ENCODE measurements at regions not wholly inside any gene's neighbourhood (a gene's known extent, or its start where the extent isn't known, plus 50 kb on each side); places are given as distances from the start of the nearest gene placed in this dataset.
"Not testable (repeated sequence)": the region's sequence is repeated elsewhere in the genome, so short reads cannot be mapped to it uniquely, and the experiment has no call there.

GRCh38 chr6:20021795-20022194, 184.6 kb downstream of the ID4 start:
- no peak overlapping the region for H3K4me3 Mint-ChIP-seq
- H3K36me3 Mint-ChIP-seq = no peaks in the 10 kb centered on the region
- peaks cover 24 to 25% of the 10 kb centered on the region in 2 donors for H3K4me1 Mint-ChIP-seq (ENCODE audit: low read depth in 2 of 2)
- no peaks in the 10 kb centered on the region for H3K9me3 Mint-ChIP-seq
- H3K27ac Mint-ChIP-seq = no peak overlapping the region
- no peak for DNase-seq (ENCODE audit: low spot score)
- H3K27me3 Mint-ChIP-seq = peaks cover 0 to 17% of the 10 kb centered on the region in 2 donors
- ATAC-seq = no peak

DNA sequence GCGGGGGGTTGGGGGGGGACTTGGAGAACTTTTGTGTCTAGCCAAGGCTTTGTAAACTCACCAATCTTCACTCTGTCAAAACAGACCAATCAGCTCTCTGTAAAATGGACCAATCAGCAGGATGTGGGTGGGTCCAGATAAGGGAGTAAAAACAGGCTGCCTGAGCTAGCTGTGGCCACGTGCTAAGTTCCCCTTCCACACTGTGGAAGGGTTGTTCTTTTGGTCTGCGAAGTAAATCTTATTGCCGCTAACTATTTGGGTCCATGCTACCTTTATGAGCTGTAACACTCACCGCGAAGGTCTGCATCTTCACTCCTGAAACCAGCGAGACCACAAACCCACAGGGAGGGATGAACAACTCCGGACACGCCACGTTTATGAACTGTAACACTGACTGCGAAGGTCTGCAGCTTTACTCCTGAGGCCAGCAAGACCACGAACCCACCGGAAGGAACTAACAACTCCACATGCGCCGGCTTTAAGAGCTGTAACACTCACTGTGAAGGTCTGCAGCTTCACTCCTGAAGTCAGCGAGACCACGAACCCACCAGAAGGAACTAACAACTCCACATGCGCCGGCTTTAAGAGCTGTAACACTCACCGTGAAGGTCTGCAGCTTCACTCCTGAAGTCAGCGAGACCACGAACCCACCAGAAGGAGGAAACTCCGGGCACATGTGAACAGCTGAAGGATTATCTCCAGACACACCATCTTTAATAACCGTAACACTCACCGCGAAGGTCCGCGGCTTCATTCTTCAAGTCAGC, 186.6 kb downstream of the ID4 start:
- ATAC-seq (peak; percentile 90 to 92), DNase-seq (ENCODE audit: low spot score) (peak; percentile 86)

GRCh38 chr6:20024316-20024673, 187.1 kb downstream of the ID4 start:
- Mint-ChIP-seq H3K4me3 (peak overlapping the region; percentile 79), H3K4me1 (ENCODE audit: low read depth in 2 of 2) (peaks cover 36 to 41% of the 10 kb centered on the region in 2 donors), H3K9me3 (no peaks in the 10 kb centered on the region), H3K36me3 (no peaks in the 10 kb centered on the region), H3K27ac (peak overlapping the region; percentile 73 to 81), H3K27me3 (peaks cover 7 to 8% of the 10 kb centered on the region in 2 donors)
- no peak for DNase-seq (ENCODE audit: low spot score)
- ATAC-seq = peak; percentile 17 to 58

More for the DNA sequence above, 186.6 kb downstream of the ID4 start:
- H3K27ac Mint-ChIP-seq = peak overlapping the region; percentile 73 to 81
- not testable (repeated sequence) for H3K9me3 Mint-ChIP-seq, H3K36me3 Mint-ChIP-seq
- H3K27me3 Mint-ChIP-seq = peaks cover 8 to 13% of the 10 kb centered on the region in 2 donors
- H3K4me3 Mint-ChIP-seq = peak overlapping the region; percentile 79
- peaks cover 36 to 40% of the 10 kb centered on the region in 2 donors for H3K4me1 Mint-ChIP-seq (ENCODE audit: low read depth in 2 of 2)

DNA sequence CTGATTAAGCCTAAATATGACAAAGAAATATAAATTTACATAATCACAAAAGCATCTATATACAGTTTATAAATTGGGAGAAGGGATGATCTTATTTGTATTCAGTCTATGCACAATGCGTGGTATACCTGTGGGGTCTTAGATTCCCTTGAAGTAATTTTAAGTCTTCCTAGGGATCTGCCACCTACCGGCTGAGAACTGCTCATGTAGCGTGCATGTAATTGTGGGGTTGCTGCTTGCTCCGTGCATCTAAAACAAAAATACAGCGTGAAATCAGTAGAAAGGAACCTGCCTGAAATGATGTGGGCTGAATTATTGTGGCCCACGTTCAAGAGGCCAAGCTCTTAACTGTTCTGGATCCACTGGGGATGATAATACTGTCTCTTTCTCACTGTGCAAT, 187.3 kb downstream of the MBOAT1 start:
- H3K9me3 Mint-ChIP-seq = no peaks in the 10 kb centered on the region
- peak overlapping the region; percentile 79 for H3K4me3 Mint-ChIP-seq
- peaks cover 36 to 41% of the 10 kb centered on the region in 2 donors for H3K4me1 Mint-ChIP-seq (ENCODE audit: low read depth in 2 of 2)
- H3K27ac Mint-ChIP-seq = peak overlapping the region; percentile 73 to 81
- DNase-seq (ENCODE audit: low spot score) = no peak
- no peaks in the 10 kb centered on the region for H3K36me3 Mint-ChIP-seq
- ATAC-seq = no peak
- peaks cover 10 to 14% of the 10 kb centered on the region in 2 donors for H3K27me3 Mint-ChIP-seq

DNA sequence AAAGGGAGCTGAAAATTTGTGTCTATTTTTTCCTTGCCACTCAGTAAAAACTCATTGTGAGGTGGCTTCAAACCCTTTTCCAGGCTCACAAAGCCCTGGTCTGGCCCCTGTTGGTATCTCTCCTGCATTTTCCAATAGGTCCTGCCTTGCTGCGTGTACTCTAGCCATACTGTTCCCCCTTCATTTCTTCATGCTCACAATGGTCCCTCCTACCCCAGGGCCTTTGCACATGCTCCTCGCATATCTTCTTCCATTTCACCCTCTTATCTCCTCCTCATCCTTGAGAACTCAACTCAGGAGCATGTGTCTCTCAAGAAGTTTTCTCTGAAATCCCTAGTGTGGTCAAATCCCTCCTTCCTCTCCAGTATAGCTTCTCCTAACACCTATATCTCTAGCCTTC, 186.6 kb downstream of the MBOAT1 start:
- ATAC-seq = no peak

DNA sequence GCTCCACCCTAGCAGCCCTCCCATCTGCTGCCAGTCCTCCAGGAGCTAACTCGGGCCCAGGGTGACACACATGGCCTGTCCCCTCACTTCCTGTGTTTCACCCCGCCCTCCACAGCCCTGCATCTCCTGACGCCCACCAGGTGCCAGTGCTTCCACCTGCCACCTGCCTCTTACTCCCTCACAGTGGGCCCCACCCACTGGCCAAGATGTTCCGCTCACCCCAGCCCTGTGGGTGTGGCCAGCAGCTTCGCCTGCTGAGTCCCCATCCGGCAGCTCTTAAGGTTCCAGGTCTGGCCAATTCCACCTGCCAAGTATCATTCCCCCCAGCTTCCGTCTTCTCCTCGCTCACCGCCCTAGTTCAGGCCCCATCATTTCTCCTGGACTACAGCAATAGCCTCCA, 184.1 kb downstream of the MBOAT1 start:
- H3K4me1 Mint-ChIP-seq (ENCODE audit: low read depth in 2 of 2) = peaks cover 37 to 41% of the 10 kb centered on the region in 2 donors
- peaks cover 18 to 19% of the 10 kb centered on the region in 2 donors for H3K27me3 Mint-ChIP-seq
- no peaks in the 10 kb centered on the region for H3K9me3 Mint-ChIP-seq
- H3K4me3 Mint-ChIP-seq = peak overlapping the region; percentile 44
- peak overlapping the region; percentile 43 to 48 for H3K27ac Mint-ChIP-seq
- no peaks in the 10 kb centered on the region for H3K36me3 Mint-ChIP-seq
- no peak for ATAC-seq
- no peak for DNase-seq (ENCODE audit: low spot score)

More for the DNA sequence above, 186.6 kb downstream of the MBOAT1 start:
- Mint-ChIP-seq H3K4me1 (ENCODE audit: low read depth in 2 of 2) (peaks cover 36 to 41% of the 10 kb centered on the region in 2 donors), H3K27me3 (peaks cover 14 to 19% of the 10 kb centered on the region in 2 donors), H3K27ac (no peak overlapping the region), H3K4me3 (peak overlapping the region; percentile 12), H3K9me3 (no peaks in the 10 kb centered on the region), H3K36me3 (no peaks in the 10 kb centered on the region)
- no peak for DNase-seq (ENCODE audit: low spot score)

GRCh38 chr6:20028562-20028961, 183.7 kb downstream of the MBOAT1 start:
- no peak for DNase-seq (ENCODE audit: low spot score)
- Mint-ChIP-seq H3K9me3 (no peaks in the 10 kb centered on the region), H3K27me3 (peaks cover 19% of the 10 kb centered on the region in 2 donors), H3K27ac (peak overlapping the region; percentile 43 to 48), H3K4me3 (peak overlapping the region; percentile 44), H3K36me3 (no peaks in the 10 kb centered on the region), H3K4me1 (ENCODE audit: low read depth in 2 of 2) (peaks cover 35 to 39% of the 10 kb centered on the region in 2 donors)
- peak; percentile 55 to 72 for ATAC-seq

DNA sequence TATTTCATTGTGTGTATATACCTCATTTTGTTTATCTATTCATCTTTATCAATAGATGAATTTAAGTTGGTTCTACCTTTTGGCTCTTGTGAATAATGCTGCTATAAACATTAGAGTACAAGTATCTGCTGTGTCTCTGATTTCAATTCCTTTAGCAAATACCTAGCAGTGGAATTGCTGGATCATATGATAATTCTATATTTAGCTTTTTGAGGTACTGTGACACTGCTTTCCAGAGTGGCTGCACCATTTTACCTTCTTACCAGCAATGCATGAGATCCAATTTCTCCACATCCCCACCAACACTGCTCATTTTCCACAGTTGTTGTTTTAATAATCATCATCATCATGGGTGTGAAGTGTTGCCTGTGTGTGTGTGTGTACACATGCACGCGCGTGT, 182.3 kb downstream of the MBOAT1 start:
- H3K9me3 Mint-ChIP-seq = no peaks in the 10 kb centered on the region
- no peak overlapping the region for H3K27ac Mint-ChIP-seq
- no peak overlapping the region for H3K4me3 Mint-ChIP-seq
- H3K36me3 Mint-ChIP-seq = no peaks in the 10 kb centered on the region
- DNase-seq (ENCODE audit: low spot score) (no peak), ATAC-seq (no peak)
- peaks cover 21 to 25% of the 10 kb centered on the region in 2 donors for H3K4me1 Mint-ChIP-seq (ENCODE audit: low read depth in 2 of 2)
- H3K27me3 Mint-ChIP-seq = peaks cover 22 to 29% of the 10 kb centered on the region in 2 donors

DNA sequence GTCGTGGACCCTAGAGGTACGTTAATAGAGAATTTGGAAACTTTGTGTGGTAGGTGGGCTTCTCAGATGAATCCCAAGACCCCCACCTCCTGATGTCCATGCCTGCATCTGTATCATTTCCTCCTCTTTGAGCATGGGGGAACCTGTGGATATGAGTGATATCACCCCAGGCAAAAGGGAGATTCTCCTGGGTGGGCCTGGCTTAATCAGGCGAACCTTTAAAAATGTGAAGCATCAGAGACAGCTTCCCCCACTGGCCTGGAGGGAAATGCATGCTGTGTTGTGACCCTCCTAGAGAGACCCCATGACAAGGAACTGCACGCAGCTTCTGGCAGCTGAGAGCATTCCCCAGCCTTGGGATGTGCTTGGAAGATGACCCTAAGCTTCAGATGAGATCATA, 180.9 kb downstream of the MBOAT1 start:
- DNase-seq (ENCODE audit: low spot score) = no peak
- peaks cover 23 to 40% of the 10 kb centered on the region in 2 donors for H3K27me3 Mint-ChIP-seq

GRCh38 chr6:20033697-20034407, 178.4 kb downstream of the MBOAT1 start:
- Mint-ChIP-seq H3K4me1 (ENCODE audit: low read depth in 2 of 2) (peaks cover 11 to 13% of the 10 kb centered on the region in 2 donors), H3K4me3 (no peak overlapping the region), H3K9me3 (no peaks in the 10 kb centered on the region), H3K36me3 (no peaks in the 10 kb centered on the region), H3K27me3 (peaks cover 20 to 32% of the 10 kb centered on the region in 2 donors), H3K27ac (no peak overlapping the region)
- DNase-seq (ENCODE audit: low spot score) (no peak), ATAC-seq (no peak)

More for the DNA sequence above, 180.9 kb downstream of the MBOAT1 start:
- no peak overlapping the region for H3K27ac Mint-ChIP-seq
- H3K9me3 Mint-ChIP-seq = no peaks in the 10 kb centered on the region
- no peaks in the 10 kb centered on the region for H3K36me3 Mint-ChIP-seq
- no peak overlapping the region for H3K4me3 Mint-ChIP-seq
- ATAC-seq = no peak
- H3K4me1 Mint-ChIP-seq (ENCODE audit: low read depth in 2 of 2) = peaks cover 14 to 16% of the 10 kb centered on the region in 2 donors

- Mint-ChIP-seq H3K27me3 (peaks cover 20 to 31% of the 10 kb centered on the region in 2 donors), H3K9me3 (no peaks in the 10 kb centered on the region), H3K4me3 (no peak overlapping the region), H3K4me1 (ENCODE audit: low read depth in 2 of 2) (peaks cover 17 to 18% of the 10 kb centered on the region in 2 donors), H3K36me3 (no peaks in the 10 kb centered on the region), H3K27ac (no peak overlapping the region)
- DNase-seq (ENCODE audit: low spot score) (no peak), ATAC-seq (no peak)
Observed at GRCh38 chr6:20034408-20034769, 177.9 kb downstream of the MBOAT1 start.

GRCh38 chr6:20036141-20036677, 176.1 kb downstream of the MBOAT1 start:
- Mint-ChIP-seq H3K4me3 (no peak overlapping the region), H3K36me3 (no peaks in the 10 kb centered on the region), H3K9me3 (no peaks in the 10 kb centered on the region), H3K27me3 (peaks cover 13 to 21% of the 10 kb centered on the region in 2 donors), H3K27ac (peak overlapping the region in 1 of 2 donors; percentile 5), H3K4me1 (ENCODE audit: low read depth in 2 of 2) (peaks cover 19% of the 10 kb centered on the region in 2 donors)
- ATAC-seq = no peak
- DNase-seq (ENCODE audit: low spot score) = no peak

GRCh38 chr6:20038410-20039204, 173.7 kb downstream of the MBOAT1 start:
- ATAC-seq (peak; percentile 93 to 95), DNase-seq (ENCODE audit: low spot score) (peak; percentile 70)
- no peaks in the 10 kb centered on the region for H3K36me3 Mint-ChIP-seq
- peak overlapping the region; percentile 36 to 82 for H3K27ac Mint-ChIP-seq
- H3K27me3 Mint-ChIP-seq = peaks cover 8 to 21% of the 10 kb centered on the region in 2 donors
- H3K4me1 Mint-ChIP-seq (ENCODE audit: low read depth in 2 of 2) = peaks cover 17 to 19% of the 10 kb centered on the region in 2 donors
- H3K9me3 Mint-ChIP-seq = no peaks in the 10 kb centered on the region
- peak overlapping the region; percentile 40 for H3K4me3 Mint-ChIP-seq

All from natural killer cell treated with Interleukin-12 subunit alpha and Interleukin-12 subunit beta and Interleukin-15 and Interleukin-18, amount 100 ng/mL, for 72 hours (primary cell).